Stimulated activated CD8-positive, alpha-beta memory T cell treated with anti-CD3 and anti-CD28 coated beads, Interleukin-7, amount 100 ng/mL, for 48 hours (primary cell): ENCODE measurements at regions not wholly inside any gene's neighbourhood (a gene's known extent, or its start where the extent isn't known, plus 50 kb on each side); places are given as distances from the start of the nearest gene placed in this dataset.

Source experiments
- DNase-seq, 2 donors: peaks; one replicate each; pipeline ENCODE4 v3.0.0-alpha.2; 2020; ENCODE audit warnings: low read depth in 1 of 2; ENCODE audit errors: extremely low read depth in 1 of 2

DNA sequence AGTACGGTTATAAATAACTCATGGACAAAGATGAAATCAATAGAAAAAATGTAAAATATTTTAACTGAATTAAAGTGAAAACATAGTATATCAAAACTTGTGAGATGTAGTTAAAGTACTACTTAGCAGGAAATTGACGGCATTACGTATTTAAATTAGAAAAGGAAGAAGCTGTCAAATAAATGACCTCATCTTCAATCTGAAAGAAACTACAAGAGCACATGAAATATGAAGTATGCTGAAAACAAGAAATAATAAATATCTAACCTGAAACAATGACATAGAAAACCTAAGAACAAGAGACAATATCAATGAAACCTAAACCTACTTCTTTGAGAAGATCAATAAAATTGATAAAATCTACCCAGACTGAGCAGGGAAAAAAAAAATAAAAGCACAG is 122.2 kb upstream of the PDE4B start:
- no peak for DNase-seq

DNA sequence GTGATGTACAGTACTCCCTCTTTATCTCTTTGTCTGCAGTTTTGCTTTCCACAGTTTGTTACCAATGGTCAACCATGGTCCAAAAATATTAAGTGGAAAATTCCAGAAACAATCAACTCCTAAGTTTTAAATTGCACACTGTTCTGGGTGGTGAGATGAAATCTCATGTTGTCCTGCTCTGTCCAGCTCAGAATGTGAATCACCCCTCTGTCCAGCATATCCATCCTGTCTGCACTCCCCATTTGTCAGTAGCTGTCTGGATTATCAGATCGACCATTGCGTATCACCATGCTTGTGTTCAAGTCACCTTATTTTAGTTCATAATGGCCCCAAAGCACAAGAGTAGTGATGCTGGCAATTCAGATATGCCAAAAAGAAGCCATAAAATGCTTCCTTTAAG is 118.2 kb upstream of the PDE4B start:
- no peak for DNase-seq

DNA sequence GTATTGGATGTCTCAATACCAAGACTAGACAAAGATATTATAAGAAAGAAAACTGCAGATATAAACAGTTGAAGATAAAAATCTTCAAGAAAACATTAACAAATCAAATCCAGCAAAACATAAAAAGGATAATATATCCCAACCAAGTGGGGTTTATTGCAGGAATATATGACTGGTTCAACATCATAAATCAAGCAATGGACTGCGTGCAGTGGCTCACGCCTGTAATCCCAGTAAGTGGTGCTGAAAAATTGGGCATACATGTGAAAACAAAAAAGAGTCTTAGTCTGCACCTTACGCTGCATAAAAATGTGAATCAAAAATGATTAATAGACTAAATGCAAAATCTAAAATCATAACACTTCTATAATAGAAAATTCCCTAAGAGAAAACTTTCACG is 112.9 kb upstream of the PDE4B start:
- no peak for DNase-seq

DNA sequence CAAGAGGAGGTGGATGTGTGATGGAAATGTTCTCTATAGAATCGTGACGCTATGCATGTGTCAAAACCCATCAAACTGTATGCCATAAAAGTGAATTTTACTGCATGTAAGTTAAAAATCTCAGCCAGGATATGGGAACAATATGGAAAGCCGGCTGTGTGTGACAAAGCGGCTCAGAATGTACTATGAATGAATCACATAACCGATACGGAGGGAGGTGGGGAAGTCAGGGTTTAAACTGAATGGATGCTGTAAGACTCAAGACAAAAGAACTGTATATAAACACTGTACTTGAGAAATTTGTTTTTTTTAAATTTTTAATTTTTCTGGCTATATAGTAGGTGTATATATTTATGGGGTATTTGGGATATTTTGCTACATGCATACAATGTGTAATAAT is 111.6 kb upstream of the PDE4B start:
- no peak for DNase-seq

DNA sequence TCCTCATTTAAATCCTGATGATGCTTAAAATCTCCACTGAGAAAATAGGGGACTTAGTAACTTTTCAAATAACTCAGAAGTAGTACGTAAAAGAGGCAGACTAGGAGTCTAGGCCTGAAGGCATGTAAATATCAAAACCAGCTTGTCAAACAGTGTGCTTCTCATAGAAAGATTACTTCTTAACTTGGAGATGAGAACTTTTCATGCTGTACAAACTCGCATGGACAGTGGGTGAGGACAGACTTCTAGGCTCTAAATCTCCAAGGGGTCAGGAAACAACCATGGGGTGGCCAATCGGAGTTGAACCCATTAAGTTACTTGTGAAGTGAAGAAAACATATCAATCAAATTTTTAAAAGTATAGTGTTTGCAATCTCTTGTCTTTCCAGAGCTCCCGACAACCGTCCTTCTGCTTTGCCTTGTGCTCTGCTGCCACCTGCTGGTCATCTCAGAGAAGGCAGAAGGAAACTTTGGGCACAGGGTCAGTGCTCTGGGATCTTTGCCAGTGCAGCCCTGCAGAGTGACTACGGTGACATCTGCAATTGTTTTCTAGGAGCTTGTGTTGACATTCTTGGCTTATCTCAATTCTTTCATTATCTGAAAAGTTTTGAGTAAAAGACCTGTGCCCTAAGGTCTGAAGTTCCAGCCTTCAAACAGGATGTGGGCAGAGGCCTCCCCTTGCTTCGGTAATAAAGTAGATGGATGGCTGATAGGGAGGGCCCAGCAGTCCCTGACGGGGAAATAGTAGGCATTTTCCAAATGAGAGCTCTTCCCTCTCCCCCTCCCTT is 105.1 kb upstream of the PDE4B start:
- peak; percentile 20 to 42 for DNase-seq

DNA sequence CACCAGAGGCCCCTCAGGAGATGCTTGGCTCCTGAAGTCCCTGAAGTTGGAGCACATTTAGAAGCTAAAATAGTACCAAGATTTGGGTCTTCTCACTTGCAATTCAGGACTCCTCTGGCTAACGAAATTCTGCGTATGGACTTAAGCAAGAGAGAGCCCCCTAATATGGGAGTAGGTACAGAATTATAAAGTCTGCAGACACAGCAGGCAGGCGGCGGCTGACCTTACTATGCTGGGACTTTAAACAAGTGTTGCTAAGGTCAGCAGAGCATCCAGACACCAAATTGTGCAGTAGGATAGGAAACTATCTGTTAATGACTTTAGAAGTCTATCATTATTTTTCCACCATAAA is 104.5 kb upstream of the PDE4B start:
- no peak for DNase-seq

DNA sequence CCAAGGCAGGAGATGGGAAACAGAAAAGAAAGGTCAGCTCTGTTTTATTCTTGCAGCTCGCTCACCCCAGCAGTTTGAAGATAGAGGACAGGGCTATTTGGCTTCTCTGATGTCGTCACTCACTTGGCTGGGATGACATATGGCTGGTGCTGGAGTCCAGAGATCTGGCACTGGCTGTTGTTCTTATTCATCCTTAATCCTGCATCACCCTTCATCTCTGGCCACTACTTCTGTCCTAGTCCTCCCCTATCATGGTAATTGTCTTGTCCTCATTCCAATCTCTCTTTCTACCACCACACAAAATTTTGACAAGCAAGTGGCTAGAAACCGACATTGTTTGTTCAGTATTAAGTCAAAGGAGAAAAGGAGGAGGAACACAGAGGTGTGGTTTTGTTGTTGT is 103.8 kb upstream of the PDE4B start:
- DNase-seq: no peak

DNA sequence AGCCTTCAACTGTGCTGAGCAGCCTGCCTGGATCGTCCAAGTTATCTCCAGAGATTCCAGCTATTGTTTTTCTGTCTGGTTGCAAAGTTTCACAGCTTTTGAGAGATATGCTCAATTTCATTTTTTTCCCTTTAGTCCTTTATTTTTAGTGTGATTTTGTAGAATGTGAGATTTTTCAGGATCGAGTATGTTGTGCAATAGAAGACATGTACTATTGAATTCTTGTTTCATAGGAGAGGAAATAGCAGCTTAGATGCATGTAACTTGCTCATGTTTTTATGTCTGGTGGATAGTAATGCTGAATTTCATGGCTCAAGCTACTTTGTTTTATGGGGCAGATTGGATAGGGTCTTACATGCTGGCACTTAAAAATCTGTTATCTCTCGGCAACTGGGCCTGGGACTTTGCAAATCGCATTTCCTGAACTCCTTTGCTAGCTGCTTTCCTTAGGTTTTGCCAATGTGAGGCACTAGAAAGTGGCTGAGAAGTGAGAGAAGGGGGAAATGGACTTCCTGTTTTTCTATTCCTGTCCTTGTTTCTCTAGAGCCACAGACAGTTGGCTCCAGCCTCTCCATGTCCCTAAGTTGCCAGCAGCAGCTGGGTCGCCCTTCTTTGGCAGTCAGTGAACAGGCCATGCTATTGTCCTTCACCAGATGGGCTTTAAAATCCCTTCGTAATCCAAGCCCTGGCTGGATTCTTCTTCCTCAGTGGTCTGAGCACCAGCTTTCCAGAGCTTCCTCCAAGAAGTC is 101.4 kb upstream of the PDE4B start:
- DNase-seq: no peak

DNA sequence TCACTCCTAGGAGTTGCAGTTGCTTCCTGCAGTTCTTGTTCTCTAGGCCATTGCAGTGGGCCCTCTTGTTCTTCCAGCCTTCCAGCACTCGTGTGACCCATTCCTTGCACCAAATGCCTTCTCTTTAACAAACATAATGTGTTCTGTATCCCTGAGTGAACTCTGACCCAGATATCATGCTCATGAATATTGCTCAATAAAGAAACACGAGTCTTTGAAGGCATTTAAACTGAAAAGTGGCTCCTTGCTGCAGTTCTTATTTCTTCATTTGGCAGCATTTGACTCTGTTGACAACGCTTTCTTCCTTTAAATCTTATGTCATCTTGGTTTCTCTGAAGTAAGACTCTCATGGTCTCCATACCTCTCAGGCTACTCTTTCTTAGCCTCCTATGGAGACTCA is 100.7 kb upstream of the PDE4B start:
- no peak for DNase-seq

DNA sequence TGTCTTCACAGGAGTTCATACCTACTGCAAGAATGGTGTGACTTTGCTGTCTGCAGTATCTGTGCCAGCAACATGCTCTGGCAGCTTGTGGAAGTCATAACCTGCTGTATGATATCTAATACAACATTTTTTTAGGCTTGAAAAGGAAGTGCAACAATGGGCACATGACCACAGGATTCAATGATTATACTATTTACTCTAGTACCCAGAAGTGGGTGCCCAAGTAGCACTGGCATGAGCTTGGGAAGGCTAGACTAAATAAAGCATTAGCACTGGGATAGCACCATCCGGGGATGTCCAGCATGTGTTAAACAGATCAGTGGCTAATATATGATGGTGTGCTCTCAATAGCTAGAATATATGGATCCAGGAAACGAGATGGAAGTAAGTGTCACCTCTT is 98.6 kb upstream of the PDE4B start:
- DNase-seq: no peak

DNA sequence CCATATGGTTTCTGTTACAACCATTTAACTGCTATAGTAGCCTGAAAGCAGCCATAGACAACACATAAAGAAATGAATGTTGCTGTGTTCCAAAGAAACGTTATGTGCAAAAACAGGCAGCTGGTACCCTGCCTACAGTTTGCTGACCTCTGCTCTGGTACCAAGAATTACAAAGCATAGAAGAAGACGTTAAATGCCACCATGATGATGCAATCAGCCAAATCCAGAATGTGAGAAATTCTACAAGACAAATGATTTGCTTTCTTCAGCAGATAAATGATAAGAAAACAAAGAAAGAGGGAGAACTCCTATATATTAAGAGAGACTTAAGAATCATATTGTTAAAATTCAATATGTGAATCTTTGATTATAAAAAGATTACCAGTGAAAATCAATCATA is 97.8 kb upstream of the PDE4B start:
- no peak for DNase-seq

DNA sequence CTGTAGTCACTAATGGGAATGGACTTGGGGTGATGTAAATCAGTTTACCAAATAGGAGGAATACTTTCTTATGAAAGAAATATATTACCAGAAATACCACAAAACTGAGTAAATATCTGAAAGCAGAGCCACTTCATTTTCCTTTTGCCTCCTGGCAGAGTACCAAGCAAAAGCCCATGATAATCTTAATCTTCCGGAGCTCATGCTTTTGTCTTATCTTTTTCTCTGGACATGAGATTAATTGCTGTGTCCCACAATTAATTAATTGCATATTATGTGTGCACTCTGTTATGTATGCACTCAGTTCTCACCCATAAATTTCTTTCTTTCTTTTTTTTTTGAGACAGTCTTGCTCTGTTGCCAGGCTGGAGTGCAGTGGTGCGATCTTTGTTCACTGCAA is 94.1 kb upstream of the PDE4B start:
- no peak for DNase-seq

DNA sequence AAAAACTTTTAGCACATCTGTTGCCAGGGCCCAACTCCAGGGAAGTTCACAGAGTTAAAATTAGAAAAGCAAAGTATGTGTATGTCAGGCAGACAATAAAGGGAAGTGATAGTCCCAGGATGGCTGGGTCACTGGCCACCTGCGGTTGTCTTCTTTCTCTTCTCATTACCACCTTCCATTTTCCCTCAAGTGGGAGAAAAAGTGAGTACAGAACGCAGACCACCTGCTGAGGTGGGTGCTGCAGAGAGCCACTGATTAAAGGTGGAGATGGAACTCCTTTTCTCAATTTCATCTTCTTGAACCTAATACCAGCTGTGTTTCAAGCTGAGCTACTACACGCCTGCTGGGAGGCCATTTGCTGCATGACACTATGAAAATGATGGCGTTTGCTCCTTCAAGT is 88.8 kb upstream of the PDE4B start:
- no peak for DNase-seq

DNA sequence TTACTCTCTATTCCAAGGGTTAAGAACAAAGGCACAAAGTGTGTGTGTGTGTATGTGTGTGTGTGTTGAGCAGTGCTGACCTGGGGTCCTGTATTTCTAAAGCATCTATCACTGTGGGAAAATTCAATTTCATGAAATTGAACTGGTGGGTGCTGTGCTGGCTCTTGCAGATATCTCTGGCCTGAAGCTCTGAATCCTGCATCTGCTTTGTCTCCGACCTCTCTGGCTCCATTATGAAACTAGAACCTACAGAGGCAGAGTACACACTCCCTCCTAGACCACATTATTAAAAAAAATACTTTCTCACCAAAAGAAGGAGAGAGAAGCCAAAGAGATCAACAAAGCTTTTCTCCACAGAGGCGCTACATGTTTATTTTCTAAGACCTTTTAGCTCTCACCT is 88.4 kb upstream of the PDE4B start:
- DNase-seq: no peak

DNA sequence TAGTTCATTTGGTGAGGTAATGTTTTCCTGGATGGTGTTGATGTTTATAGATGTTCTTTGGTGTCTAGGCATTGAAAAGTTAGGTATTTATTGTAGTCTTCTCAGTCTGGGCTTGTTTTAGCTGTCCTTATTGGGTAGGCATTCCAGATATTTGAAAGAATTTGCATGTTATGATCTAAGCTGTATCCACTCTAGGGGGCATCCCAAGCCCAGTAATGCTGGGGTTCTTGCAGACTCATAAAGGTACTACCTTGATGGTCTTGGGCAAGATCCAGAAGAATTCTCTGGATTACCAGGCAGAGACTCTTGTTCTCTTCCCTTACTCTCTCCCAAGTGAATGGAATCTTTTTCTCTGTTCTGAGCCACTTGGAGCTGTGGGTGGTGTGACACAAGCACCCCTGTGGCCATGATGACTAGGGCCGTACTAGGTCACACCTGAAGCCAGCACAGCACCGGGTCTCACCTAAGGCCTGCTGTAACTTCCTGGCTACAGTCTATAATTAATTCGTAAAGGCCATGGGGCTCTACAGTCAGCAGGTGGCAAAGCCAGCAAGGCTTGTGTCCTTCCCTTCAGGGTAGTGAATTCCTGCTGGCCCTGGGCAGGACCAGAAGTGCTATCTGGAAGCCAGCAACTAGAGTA is 74.8 kb upstream of the PDE4B start:
- DNase-seq: no peak

DNA sequence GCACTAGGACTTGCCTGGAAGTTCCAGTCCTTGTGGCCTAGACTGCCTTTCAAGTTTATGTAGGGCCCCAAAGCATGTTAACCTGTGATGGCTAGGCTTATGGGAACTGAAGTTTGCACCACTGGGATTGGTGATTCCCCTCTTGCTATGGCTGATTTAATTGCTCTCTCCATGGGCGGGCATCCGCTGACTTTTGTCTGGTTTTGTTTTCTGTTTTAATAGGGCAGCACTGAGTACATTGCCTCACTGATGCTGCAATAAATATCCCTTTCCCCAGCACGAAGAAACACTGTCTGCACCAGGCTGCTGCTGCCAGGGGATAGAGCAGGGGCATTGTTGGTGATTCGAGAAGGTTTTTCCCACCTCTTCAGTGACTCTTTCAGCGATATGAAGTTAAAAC is 73.3 kb upstream of the PDE4B start:
- no peak for DNase-seq

DNA sequence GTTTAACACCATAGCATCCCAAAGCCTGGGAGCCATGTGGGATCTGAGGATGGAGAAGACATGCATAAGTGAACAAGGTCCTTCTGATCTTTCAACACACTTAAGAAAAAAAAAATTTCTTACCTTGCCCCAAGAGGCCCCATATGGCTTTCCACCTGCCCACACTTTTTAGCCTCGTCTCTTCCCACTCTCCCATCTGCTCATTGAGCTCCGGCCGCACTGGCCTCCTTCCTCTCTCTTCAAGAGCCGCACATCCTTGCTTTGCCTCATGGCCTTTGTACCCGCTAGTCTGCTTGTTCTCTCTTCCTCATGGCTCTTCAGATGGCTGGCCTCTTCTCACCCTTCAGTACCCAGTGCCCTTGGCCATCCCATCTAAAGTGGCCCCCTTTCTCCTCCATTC is 70.2 kb upstream of the PDE4B start:
- no peak for DNase-seq

DNA sequence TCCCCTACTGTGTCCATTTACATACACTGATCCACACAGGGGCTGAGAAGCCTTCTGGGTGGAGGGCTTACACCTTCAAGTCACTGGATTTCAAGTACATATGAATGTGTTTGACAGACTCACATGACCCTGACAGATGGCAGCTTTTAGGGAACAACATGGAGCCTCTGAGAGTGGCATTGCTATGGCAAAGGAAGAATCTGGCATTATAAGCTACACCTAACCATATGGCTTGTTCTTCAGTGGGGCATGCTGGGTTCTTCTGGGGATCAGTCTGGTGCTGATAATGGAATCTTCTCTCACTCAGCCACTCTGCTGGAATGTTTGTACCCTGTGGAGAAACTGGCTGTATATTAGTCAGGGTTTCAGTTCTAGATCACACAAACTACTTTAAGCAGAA is 68.5 kb upstream of the PDE4B start:
- no peak for DNase-seq

DNA sequence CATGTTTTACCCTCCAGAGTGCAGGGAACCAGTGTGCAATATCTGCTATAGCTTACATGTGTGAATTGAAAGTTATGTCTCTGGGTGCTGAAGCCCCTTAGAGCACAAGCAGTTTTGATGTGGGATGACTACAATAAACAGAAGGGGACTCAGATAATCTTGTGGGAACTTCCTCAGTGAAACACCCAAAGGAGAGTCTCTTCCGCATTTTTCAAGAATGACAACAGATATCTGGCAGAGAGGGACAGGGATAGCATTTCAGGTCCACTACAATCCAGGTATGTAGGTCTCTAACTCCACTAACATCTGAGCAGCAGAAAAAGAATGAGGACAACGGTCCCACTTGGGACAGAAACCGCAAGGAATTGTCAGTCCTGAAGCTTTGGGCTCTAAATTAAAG is 67.6 kb upstream of the PDE4B start:
- no peak for DNase-seq

DNA sequence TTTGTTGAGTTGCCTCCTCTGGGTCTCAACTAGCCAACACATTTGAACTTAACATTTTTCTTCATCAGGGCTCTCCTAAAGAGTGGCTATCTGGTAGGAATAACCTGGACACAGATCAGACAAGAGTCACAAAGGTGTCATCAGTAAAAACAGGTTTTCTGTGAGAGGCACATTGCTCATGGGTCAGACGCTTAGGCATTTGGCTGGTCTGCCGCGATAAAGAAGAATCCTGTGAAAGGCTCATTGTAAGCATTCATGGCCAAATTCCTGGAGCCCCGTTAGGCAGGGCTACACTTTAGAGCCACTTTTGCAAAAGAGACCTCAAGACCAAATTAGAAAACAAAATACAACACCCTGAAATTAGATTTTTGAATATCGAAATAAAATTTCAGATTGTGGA is 64.2 kb upstream of the PDE4B start:
- DNase-seq: no peak

DNA sequence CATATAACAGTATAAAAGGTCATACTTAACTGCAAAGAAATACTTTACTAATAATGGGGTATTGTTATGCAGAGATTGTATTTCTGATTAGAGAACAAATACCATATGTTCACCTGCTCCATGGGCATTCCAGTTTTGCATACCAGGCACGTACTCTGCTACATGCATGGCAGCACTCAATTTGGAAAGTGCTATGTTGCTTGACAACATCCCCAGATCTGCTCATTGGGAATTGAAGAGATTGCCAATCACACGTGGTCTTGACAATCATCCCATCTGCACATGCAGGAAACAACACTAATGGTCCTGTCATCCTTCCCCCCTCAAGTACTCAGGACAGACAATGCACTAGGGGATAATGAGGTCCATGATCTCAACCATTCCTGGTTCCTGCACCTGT is 63.4 kb upstream of the PDE4B start:
- no peak for DNase-seq

DNA sequence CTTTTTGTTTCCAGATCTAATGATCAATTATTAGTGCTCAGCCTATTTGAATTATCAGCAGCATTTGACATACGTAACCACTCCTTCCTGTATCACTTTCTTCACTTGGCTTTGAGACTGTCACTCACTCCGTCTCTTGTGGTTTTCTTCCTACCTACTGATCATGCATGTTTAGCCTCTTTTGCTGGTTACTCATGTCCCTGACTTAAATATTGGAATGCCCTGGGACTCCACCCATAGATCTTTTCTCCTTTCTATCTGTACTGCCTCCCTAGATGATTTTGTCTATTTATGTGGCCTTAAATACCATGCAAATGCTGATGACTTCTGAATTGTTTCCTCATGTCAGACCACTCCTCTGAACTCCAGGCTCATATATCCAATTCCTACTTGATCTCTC is 57.7 kb upstream of the PDE4B start:
- DNase-seq: no peak
